Stimulated activated CD4-positive, alpha-beta T cell treated with anti-CD3 and anti-CD28 coated beads, Interleukin-2, amount 100 ng/mL, for 24 hours (primary cell): ENCODE measurements at regions not wholly inside any gene's neighbourhood (a gene's known extent, or its start where the extent isn't known, plus 50 kb on each side); places are given as distances from the start of the nearest gene placed in this dataset.

Experiments
- DNase-seq, 2 donors: peaks; one replicate each; pipeline ENCODE4 v3.0.0-alpha.2; 2020

DNA sequence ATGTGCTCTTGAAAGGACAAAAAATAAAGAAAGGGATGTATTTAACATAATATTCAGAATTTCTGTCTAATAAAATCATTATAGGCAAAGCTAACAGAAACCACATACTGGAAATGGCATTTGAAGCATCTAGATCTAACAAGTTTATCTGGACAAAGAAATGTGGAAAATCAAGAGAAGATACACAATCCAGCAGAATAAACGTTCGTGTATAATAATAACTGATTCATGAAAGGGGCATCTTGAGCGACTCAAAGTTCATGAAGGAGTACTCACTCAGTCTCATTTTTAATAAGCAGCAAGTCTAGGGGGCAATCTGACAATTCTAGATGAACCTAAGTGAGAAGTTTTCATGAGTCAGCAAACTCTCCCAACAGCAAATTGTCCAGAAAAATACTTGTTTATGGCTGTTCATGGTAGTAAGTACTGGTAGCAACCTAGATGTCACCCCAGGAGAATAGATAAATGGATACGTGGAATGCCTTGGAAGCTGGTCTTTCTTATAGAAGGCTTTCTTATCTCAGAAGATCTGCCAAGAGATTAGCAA is 541.8 kb downstream of the INHBA start:
- no peak for DNase-seq

DNA sequence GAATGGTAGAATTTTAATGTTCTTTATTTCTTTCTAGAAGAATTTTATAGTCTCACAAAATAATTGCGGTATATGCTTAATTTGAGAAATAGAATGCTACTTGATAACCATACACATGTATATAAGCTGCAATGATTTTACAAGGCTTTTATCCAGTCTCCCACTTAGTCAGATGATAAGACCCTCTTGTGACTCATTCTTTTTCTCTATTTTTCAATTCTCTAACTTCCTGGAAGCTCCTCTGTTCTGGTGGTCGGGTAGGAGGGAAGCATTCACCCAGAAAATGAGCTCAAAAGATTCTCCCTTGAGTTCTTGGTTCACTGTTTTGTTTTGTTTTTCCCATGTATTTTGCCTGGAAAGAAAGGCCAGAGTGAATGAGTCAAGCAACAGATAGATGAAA is 546.6 kb downstream of the INHBA start:
- no peak for DNase-seq

DNA sequence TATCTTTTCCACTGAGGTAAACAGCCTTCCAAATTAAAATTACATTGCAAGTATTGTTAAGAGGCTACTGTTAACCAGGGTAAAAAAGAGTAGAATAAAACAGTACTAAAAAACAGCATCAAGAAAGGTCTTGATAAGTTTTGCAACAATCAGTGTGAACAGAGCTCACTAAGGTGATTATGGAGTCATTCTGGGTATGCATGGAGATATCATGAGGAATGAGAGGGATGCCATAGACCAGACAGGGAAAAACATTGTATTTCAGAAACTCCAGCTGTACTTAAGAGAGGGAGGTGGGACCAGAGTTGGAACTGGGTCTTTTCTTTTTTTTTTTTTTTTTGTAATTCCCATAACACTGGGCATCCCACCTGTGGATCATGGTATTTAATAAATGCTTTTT is 549.6 kb downstream of the INHBA start:
- DNase-seq, result no peak

DNA sequence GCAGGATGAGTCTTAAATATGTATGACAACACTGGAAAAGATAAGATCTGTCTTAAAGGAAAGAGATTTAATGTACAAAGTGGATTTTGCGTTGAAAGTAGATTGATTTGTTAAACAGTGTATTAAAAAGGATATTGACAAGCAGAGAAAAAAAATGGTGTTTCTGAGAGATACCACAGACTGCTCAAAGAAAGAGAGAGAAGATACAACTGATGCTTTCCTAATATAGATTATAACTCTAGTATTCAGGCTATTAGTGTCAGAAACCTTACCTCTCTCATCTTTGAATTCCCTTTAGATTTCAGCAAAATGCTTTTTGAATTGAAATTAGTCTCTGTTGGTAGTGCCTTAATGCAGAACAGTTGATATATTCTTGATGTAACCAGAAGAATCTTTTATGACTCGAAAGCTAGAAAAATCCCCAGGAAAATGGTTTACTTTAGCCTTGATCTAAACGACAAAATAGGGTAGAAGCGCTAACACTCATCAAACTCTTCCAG is 550.7 kb downstream of the INHBA start:
- no peak for DNase-seq

DNA sequence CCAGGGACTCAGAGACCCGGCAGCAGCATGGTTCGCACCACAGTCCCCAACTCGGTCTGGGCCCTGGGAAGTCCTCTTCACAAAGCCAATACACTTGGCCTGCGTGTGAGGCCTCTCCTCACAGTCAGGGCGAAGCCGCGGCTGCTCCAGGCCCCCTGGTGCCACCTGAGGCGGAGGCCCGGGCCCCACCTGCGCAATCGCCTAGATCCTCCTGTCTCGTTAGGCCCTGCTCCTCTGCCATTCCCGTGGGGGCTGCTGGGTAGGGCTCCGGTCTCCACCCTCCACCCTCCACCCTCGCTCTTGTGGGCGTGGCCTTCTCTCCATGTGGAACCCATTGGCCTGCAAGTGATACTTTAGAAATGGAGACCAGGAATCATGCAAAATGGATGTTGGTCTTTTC is 553.3 kb downstream of the INHBA start:
- DNase-seq, result no peak

DNA sequence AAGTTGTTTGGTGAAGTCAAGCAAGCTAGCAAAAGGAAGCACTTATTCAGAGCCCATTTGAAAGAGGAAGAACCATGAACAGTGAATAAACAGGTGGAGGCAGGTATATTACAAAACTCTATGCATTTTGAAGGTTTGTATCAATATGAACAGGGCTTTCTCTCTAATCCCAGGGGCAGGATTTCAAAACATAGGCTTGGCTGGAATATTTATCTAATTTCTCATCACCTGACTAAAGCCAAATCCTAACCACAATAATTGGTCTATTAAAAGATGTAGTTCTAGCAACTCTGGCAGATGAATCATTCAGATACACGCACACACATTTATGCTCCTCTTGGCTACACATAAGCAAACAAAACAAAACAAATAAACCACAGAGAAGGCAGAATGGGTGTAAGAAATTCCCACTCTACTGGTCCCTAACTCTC is 554.4 kb downstream of the INHBA start:
- no peak for DNase-seq

DNA sequence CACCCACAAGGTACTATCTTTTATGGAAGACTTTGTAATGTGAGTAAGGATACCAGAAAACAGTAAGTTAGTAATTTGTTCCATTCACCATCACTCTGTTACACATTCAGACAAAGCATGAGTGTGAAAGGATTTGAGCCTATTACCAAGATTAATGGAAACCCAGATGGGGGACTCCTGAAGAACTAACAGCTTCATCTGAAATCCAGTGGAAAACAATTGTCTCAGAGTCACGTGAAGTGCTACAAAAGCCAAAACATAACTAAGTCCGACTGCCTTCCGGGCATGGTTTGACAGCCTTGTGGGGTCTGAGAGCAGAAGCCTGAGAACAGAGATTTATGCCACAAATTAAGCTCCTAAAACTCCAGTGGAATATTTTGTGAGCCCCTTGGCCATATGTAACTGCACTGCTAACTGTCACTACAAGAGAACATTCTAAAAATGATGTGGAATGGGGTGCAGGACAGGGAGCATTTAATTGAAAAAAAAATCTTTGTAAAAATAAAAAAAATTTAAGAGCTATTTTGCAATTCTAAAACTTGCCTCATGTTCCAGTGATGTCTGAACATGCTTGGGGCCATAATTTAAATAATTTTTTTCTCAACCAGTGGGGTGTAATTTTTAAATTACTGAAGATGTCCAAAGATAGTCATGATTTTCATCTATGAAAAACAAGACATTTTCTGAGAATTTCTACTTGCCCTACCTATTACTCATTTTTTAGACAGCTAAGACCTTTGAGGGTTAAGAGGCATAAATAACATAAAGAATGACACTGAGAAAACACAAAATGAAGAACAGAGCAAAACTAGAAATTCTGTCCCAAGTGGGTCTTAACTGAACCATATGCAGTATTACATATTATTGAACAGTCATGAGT is 555.0 kb downstream of the INHBA start:
- no peak for DNase-seq

DNA sequence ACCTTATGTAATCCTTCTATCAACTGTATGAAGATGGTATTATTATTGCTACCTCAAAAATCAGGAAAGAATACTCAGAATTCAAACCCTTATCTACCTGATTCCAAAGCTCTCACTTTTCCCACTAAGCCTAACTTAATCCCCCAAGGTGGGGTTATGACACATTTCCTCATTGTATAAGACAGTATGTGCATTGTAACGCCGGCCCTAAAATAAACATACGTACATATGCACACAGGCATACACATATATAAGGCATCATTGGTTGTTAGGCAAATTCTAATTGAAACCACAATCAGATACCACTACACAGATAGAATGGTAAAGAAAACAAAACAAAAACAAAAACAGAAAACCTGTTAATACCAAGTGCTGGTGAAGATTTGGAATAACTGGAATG is 556.5 kb downstream of the INHBA start:
- no peak for DNase-seq

DNA sequence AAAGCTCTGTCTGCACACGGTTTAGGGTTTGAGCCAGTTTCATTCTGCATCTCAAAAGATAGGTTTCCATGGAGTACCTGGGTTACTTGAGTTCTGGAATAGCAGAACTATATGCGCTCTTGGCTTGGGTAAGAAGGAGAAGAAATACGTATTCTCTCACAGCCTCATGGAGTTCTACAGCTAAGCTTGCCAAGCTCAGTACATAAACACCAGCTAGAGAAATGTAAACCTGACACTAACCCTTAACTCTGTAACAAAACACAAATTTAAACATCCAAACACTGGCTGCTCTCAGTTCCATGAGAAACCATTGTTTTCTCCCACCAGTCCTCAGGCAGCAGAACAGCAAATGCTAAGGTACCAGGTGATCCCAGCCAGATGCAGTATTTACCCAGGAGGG is 557.2 kb downstream of the INHBA start:
- DNase-seq, result no peak

DNA sequence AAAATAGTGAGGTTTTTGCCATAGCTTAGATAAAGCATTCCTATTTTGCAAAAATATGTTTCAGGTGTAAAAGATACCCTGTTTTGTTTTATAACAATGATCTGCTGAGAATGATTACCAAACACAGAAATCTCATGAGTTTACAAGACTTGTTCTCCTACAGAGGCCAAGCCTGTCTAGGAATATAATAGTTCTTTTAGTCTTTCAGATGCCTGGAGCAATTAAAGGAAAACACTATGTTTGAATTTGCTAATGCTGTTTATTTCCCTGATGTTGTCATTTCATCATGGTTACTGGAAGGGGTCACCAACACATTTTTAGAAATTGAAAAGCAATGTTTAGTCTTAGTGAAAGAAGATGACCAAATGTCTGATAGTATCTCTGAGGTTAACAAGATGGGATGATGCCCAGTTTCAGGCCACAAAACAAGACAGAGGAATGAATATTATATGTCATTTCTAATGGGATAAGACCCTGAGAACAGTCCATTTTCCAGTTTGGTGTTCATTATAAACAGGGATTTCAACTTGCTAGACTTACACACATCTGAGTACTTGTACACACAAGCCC is 559.9 kb downstream of the INHBA start:
- DNase-seq, result no peak

DNA sequence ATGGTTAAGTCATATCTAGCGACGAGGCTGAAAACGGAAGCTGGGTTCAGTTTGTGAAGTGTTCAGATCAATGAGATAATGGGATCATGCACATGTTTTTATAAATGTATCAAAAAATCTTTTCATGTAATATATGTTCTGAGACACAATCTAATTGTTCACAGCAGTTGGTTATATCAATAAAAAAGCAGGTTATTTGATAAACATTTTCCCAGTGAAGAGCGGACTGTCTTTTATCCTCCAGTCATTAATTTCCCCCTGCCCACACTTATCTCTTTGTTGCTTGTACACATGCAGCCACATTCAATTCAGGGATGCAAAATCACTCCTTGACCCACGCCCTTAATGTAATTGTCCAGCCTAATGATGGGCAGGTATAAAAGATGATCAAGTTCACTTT is 563.1 kb downstream of the INHBA start:
- DNase-seq, result no peak

DNA sequence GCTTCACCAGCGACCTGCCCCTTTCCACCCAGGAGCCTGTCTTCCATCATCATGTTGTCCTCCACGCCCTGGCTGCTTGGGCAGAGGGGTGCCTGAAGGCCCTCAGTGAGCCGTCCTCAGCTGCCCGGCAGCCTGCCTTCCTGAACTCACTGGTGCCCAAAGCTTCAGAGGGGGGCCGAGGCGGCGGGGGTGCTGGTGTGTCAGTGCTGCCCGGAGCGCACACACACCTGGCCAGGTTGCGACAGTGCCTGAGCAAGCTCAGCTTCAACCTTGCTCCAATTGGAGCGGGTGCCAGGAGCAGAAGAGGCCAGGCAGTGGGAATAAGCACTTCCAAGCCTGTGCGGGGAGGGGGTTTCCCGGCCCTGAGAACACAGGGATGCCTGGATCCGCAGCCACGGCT is 566.3 kb downstream of the INHBA start:
- no peak for DNase-seq

DNA sequence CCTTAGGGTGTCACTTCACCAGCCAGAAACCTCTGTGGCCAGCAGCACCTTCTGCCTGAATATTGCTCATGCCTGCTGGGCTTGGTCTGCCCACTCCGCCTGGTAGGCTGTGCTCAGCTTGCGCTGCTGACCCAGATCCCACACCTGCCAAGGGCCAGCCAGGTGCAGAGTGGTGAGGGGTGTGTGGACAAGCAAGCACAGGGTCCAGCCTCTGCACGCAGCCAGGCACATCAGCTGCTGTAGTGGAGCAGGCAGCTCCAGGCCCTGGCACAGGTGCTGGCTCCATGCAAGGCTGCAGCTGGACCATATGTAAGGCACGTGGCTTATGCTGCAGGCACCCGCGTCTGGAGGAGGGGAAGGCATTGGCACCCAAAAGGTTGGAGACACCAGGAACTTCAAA is 567.4 kb downstream of the INHBA start:
- no peak for DNase-seq

DNA sequence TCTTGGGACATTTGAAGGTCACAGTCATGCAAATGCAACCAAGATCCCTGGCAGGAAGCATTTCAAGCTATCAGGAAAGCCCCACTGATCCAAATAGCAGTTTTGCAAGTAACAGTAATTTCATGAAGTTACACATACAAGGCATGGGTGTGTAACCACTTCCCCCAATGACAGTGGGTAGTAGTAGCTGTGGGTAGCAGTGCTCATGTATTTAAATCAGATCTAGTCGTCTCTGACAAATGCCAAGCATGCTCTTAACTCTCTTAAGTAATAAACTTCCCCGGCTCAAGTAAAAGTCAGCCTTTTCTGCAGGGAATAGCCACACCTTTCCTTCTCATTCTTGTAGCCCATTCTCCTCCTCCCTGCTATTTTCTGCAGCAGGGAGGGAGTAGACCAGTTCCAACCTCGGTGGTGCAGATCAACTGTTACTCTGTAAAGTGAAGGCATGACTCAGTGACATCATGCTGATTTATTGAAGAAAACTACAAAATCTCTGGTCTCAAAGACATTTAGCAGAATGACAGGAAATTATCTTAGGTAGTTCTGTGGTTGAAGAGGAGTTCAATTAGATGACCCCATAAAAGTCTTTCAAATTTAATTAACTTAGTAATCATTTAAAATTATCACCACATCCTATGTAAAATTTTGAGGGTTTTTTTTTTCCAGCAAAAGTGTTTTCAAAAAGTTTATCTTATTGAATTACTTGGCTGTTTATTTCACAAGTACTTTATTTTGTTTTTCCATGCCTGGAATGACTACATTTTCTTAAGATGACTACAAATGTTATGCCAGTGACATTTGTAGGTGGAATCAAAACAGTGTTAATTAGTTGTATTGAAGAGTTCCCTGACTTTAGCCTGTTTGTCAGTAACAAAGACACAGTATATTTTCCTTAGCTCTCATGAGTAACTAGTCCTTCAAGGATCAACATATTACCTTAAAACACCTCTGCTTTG is 568.3 kb downstream of the INHBA start:
- DNase-seq, result no peak

DNA sequence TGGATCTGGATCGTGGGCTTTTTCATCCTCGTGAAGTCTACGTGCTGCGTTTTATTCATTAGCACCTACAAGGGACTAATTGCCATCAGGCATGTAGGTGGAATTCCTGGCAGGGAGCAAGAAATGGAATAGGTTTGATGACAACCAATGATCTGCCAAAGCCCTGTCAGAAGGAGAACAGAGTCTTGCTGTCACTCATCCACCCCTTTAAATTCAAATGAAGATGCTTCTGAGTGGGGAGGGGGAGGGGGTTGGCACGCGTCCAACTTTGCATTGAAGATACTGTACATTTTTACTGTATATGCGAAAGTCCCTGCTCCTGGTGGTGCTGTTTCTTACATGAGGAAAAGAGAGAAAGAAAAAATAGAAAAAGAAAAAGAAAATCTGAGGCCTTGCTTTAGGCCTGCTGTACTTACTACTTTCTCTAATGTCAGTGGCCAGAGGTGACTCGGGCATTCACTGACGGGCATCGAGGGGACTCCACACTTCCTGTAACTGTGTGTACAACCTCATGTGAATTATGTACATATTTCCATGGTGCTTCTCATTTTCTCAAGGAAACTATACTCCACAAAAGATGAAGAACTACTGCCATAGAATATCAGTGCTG is 569.1 kb downstream of the INHBA start:
- no peak for DNase-seq

DNA sequence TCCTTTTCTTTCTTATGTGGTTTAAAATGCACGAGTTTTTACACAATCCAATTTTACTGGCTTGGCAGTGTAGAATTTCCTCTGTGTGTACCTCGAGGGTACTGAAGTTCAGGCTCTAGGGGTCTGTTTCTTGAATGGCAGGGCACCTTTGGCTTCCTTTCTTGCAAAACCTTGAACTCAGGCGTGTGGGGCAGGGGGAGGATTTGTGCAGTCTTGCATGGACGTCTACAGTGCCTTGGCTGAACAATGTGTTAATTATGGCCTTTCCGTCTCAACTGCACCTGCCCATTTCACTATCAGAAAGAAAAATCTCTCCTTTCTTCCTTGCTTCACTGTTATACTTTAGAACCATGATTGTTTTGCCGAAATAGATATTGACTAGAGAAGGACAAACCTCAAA is 570.9 kb downstream of the INHBA start:
- no peak for DNase-seq

DNA sequence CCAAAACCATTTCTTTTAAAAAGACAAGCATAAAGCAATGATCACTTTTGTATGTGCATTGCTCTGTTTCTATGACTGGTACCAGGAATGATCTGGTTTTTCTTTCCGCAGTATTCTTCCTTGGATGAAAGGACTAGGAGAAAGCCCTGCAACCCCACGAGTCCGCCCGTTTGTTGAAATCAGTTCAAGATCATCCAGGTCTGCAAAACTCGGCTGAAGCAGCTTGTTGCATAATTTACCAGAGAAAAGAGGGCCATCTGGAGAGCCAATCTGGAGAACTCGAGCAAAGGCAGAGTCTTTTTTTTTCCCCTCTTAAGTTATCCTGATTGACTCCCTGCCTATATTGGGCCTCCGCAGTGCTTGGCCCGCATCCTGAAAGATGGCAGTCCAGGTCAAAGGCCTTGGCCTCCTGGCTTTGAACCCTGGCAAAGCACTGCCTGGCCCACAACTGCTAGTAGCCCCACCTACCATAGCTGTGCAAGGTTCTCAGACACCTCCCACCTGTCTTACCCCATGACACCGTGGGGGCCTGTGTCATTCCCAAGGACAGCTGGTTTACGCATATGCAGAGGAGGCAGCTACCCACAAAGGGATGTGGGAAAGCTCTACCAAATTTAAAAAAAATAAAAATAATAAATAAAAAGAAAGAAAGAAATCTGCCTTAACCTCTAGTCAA is 572.2 kb downstream of the INHBA start:
- DNase-seq, result no peak

DNA sequence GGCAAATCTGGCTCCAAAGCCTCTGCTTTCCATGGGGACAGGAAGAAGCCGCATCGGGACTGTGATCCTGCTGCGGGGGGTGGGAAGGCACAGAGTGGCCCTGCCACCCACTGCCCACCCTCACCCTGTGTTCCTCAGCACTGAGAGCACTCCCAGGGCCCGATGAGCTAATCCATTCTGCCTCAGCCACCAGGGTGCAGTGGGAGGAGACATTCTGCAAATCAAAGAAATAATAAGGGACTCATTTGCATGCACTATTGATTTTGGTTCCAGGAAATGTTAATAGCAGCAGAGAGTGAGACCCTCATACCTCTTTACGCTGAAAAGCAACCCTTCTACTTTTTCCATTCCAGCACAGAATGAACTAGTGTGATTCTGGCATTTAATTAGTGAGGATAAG is 572.8 kb downstream of the INHBA start:
- no peak for DNase-seq

DNA sequence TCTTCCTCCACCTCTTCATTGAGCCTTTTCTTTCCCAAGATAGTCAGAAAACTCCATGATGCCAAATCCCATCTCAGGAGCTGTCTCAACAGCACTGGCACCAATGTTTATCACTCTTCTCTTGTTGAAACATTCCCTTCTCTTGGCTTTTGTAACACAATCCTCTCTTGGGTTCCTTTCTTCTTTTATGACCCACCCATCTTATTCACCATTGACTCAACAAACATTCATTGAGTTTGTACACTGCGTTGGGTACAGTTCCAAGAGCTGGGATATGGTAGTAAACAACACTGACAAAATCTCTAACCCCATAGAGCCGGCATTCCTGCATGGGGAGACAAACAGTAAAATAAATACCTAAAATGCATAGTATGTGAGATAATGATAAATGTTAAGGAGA is 577.5 kb downstream of the INHBA start:
- no peak for DNase-seq

DNA sequence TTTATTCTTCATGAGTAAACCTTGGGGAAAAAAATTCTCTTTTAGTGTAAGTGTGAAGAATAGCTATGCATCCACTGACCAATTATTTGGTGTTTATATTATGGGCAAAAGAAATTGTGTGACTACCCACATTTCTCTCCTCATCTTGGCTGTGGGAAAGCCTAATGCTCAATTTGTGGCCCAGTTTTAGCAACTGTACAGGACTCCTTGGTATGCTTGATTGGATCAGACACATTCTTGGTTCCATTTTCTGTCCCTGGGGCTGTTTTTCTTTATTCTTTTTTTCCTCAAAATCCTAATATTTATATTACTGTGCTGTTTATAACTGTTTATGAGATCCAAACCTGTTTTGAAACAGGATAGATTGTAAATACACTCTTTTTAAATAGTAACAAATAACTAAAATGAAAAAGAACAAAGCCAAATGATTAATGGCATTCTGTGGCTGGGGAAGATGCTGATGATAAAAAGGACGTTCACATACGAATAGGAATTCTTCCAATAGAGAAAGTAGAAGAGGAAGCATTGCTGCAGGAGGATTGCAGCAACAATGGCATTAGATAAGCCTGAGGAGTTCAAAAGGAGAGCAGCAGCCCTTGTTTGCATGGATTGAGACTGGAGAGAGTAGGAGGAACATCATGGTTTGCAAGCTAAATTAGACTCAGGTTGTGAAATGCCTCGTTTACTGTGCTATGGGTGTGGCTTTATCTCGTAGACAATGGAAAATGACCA is 580.5 kb downstream of the INHBA start:
- DNase-seq, result no peak

DNA sequence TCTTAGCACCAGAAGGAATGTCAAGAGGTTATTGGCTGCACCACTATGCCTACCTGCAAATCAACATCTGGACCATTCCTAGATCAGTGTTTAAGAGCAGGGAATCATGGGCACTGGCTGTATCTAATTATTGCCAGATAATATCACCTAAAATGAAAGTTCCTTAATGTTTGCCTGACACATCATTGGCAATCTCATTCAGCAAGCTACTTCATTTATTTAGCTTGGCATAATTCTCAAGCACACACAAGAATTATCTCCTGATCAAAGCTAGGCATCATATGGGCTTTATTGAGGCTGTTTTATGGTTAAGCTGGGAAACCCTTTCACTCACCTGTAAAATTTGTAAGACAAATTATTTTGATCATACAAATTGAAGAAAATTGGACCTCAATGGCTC is 581.7 kb downstream of the INHBA start:
- no peak for DNase-seq
